ENCODE measurements at regions not wholly inside any gene's neighbourhood (a gene's known extent, or its start where the extent isn't known, plus 50 kb on each side); places are given as distances from the start of the nearest gene placed in this dataset.
A peak's percentile ranks its signal among the peaks of the same experiment; 100 is the strongest.

- DNase-seq: no peak
Observed at GRCh38 chr21:27192281-27192949, 225.5 kb upstream of the ADAMTS5 start.

GRCh38 chr21:27190601-27191000 lies 223.7 kb upstream of the ADAMTS5 start:
- DNase-seq: no peak

- DNase-seq: no peak
Observed at GRCh38 chr21:27189870-27190269, 223.0 kb upstream of the ADAMTS5 start.

- DNase-seq: no peak
Observed at GRCh38 chr21:27173053-27173452, 206.2 kb upstream of the ADAMTS5 start.

- DNase-seq: no peak
Observed at GRCh38 chr21:27171707-27172106, 204.8 kb upstream of the ADAMTS5 start.

GRCh38 chr21:27168084-27168483 lies 201.2 kb upstream of the ADAMTS5 start:
- DNase-seq: no peak

- DNase-seq: no peak
Observed at GRCh38 chr21:27164208-27165177, 197.6 kb upstream of the ADAMTS5 start.

GRCh38 chr21:27158967-27159366 lies 192.1 kb upstream of the ADAMTS5 start:
- DNase-seq: no peak

- no peak for DNase-seq
Observed at GRCh38 chr21:27157097-27157496, 190.2 kb upstream of the ADAMTS5 start.

GRCh38 chr21:27156666-27157065 lies 189.8 kb upstream of the ADAMTS5 start:
- DNase-seq: no peak

- DNase-seq: no peak
Observed at GRCh38 chr21:27155130-27155500, 188.2 kb upstream of the ADAMTS5 start.

- DNase-seq: no peak
Observed at GRCh38 chr21:27154451-27155129, 187.7 kb upstream of the ADAMTS5 start.

GRCh38 chr21:27152996-27153395 lies 186.1 kb upstream of the ADAMTS5 start:
- no peak for DNase-seq

- no peak for DNase-seq
Observed at GRCh38 chr21:27149034-27149433, 182.1 kb upstream of the ADAMTS5 start.

- DNase-seq: no peak
Observed at GRCh38 chr21:27146268-27146667, 179.4 kb upstream of the ADAMTS5 start.

GRCh38 chr21:27145134-27145798 lies 178.4 kb upstream of the ADAMTS5 start:
- DNase-seq: no peak

- no peak for DNase-seq
Observed at GRCh38 chr21:27143476-27143875, 176.6 kb upstream of the ADAMTS5 start.

GRCh38 chr21:27139526-27139925 lies 172.6 kb upstream of the ADAMTS5 start:
- no peak for DNase-seq

GRCh38 chr21:27134516-27134915 lies 167.6 kb upstream of the ADAMTS5 start:
- peak; percentile 75 to 84 for DNase-seq

- peak; percentile 5 to 24 for DNase-seq
Observed at GRCh38 chr21:27132266-27132665, 165.4 kb upstream of the ADAMTS5 start.

- no peak for DNase-seq
Observed at GRCh38 chr21:27130154-27130553, 163.3 kb upstream of the ADAMTS5 start.

- DNase-seq: no peak
Observed at GRCh38 chr21:27129694-27130093, 162.8 kb upstream of the ADAMTS5 start.

GRCh38 chr21:27129215-27129614 lies 162.3 kb upstream of the ADAMTS5 start:
- DNase-seq: no peak

Data from NCI-H524 (cell line).